ENCODE measurements at regions not wholly inside any gene's neighbourhood (a gene's known extent, or its start where the extent isn't known, plus 50 kb on each side); places are given as distances from the start of the nearest gene placed in this dataset.

- no peak for TF ChIP-seq CTCF (IDR thresholded peaks at IDR 0.05; ENCODE audit: low read length)
- no peak for TF ChIP-seq EZH2 (IDR thresholded peaks at IDR 0.05; ENCODE audit: borderline replicate concordance, low read length)
- Histone ChIP-seq H3K4me2 (ENCODE audit: low read length) (no peak overlapping the region), H2AFZ (ENCODE audit: low read length) (no peak overlapping the region), H3K4me1 (ENCODE audit: insufficient read depth, low read length, severe bottlenecking) (no peaks in the 10 kb centered on the region), H4K20me1 (ENCODE audit: insufficient read depth, low read length) (no peaks in the 10 kb centered on the region), H3K27ac (ENCODE audit: low read depth, low read length, poor library complexity, severe bottlenecking) (no peak overlapping the region), H3K79me2 (ENCODE audit: insufficient read depth, low read length) (no peaks in the 10 kb centered on the region), H3K9ac (ENCODE audit: low read length) (no peak overlapping the region), H3K36me3 (ENCODE audit: insufficient read depth, low read length) (no peaks in the 10 kb centered on the region; the same call in 1 of the 2 replicates), H3K9me3 (ENCODE audit: low read length) (no peaks in the 10 kb centered on the region), H3K4me3 (ENCODE audit: low read depth, low read length, poor library complexity, severe bottlenecking) (no peak overlapping the region), H3K9me2 (ENCODE audit: low read depth, low read length) (no peaks in the 10 kb centered on the region), H3F3A (ENCODE audit: insufficient read depth, low read length) (no peaks in the 10 kb centered on the region), H3K27me3 (ENCODE audit: insufficient read depth, low read length) (no peaks in the 10 kb centered on the region)
Observed at GRCh38 chr1:234706199-234706598, 96.2 kb upstream of the IRF2BP2 start.

GRCh38 chr1:234705615-234706014 lies 95.6 kb upstream of the IRF2BP2 start:
- Histone ChIP-seq H3K4me1 (ENCODE audit: insufficient read depth, low read length, severe bottlenecking) (no peaks in the 10 kb centered on the region), H3K4me2 (ENCODE audit: low read length) (no peak overlapping the region), H3K4me3 (ENCODE audit: low read depth, low read length, poor library complexity, severe bottlenecking) (no peak overlapping the region), H2AFZ (ENCODE audit: low read length) (no peak overlapping the region), H4K20me1 (ENCODE audit: insufficient read depth, low read length) (no peaks in the 10 kb centered on the region), H3K27ac (ENCODE audit: low read depth, low read length, poor library complexity, severe bottlenecking) (no peak overlapping the region), H3F3A (ENCODE audit: insufficient read depth, low read length) (no peaks in the 10 kb centered on the region), H3K79me2 (ENCODE audit: insufficient read depth, low read length) (no peaks in the 10 kb centered on the region), H3K27me3 (ENCODE audit: insufficient read depth, low read length) (no peaks in the 10 kb centered on the region), H3K36me3 (ENCODE audit: insufficient read depth, low read length) (no peaks in the 10 kb centered on the region; the same call in 1 of the 2 replicates), H3K9ac (ENCODE audit: low read length) (no peak overlapping the region), H3K9me3 (ENCODE audit: low read length) (no peaks in the 10 kb centered on the region), H3K9me2 (ENCODE audit: low read depth, low read length) (no peaks in the 10 kb centered on the region)
- TF ChIP-seq CTCF (IDR thresholded peaks at IDR 0.05; ENCODE audit: low read length) (no peak), EZH2 (IDR thresholded peaks at IDR 0.05; ENCODE audit: borderline replicate concordance, low read length) (no peak)

- H3K27me3 ChIP-seq (ENCODE audit: insufficient read depth, low read length), result no peaks in the 10 kb centered on the region
- no peak overlapping the region for H3K4me2 ChIP-seq (ENCODE audit: low read length)
- H3K79me2 ChIP-seq (ENCODE audit: insufficient read depth, low read length), result no peaks in the 10 kb centered on the region
- no peak overlapping the region for H3K4me3 ChIP-seq (ENCODE audit: low read depth, low read length, poor library complexity, severe bottlenecking)
- no peaks in the 10 kb centered on the region for H3K9me3 ChIP-seq (ENCODE audit: low read length)
- TF ChIP-seq CTCF (IDR thresholded peaks at IDR 0.05; ENCODE audit: low read length) (no peak), EZH2 (IDR thresholded peaks at IDR 0.05; ENCODE audit: borderline replicate concordance, low read length) (no peak)
- peaks cover 8% of the 10 kb centered on the region for H3K4me1 ChIP-seq (ENCODE audit: insufficient read depth, low read length, severe bottlenecking)
- H4K20me1 ChIP-seq (ENCODE audit: insufficient read depth, low read length), result no peaks in the 10 kb centered on the region
- no peak overlapping the region for H2AFZ ChIP-seq (ENCODE audit: low read length)
- H3K9ac ChIP-seq (ENCODE audit: low read length), result no peak overlapping the region
- no peaks in the 10 kb centered on the region for H3K9me2 ChIP-seq (ENCODE audit: low read depth, low read length)
- H3K27ac ChIP-seq (ENCODE audit: low read depth, low read length, poor library complexity, severe bottlenecking), result no peak overlapping the region
- H3K36me3 ChIP-seq (ENCODE audit: insufficient read depth, low read length), result no peaks in the 10 kb centered on the region; the same call in 1 of the 2 replicates
- H3F3A ChIP-seq (ENCODE audit: insufficient read depth, low read length), result no peaks in the 10 kb centered on the region
Observed at GRCh38 chr1:234704106-234704887, 94.3 kb upstream of the IRF2BP2 start.
